ENCODE measurements at regions not wholly inside any gene's neighbourhood (a gene's known extent, or its start where the extent isn't known, plus 50 kb on each side); places are given as distances from the start of the nearest gene placed in this dataset.
"Not testable (repeated sequence)": the region's sequence is repeated elsewhere in the genome, so short reads cannot be mapped to it uniquely, and the experiment has no call there.

- H3K36me3 ChIP-seq (ENCODE audit: insufficient read depth, low read length); H3K79me2 ChIP-seq (ENCODE audit: control insufficient read depth, insufficient read depth, low read length, unreplicated experiment); H3K4me3 ChIP-seq (ENCODE audit: low read depth, low read length); H3K4me1 ChIP-seq (ENCODE audit: control insufficient read depth, insufficient read depth, low read length, unreplicated experiment); H3K27me3 ChIP-seq (ENCODE audit: insufficient read depth, low read length); H2AFZ ChIP-seq (ENCODE audit: low read length, unreplicated experiment); H3K27ac ChIP-seq (ENCODE audit: low read depth, low read length): not testable (repeated sequence)
Observed at GRCh38 chr2:226291281-226291680, 508.3 kb downstream of the IRS1 start.

GRCh38 chr2:226286916-226287315, 512.7 kb downstream of the IRS1 start:
- no peaks in the 10 kb centered on the region for H3K79me2 ChIP-seq (ENCODE audit: control insufficient read depth, insufficient read depth, low read length, unreplicated experiment)
- H3K4me3 ChIP-seq (ENCODE audit: low read depth, low read length), result no peak overlapping the region
- no peak overlapping the region for H3K27ac ChIP-seq (ENCODE audit: low read depth, low read length)
- H3K36me3 ChIP-seq (ENCODE audit: insufficient read depth, low read length), result no peaks in the 10 kb centered on the region
- H3K4me1 ChIP-seq (ENCODE audit: control insufficient read depth, insufficient read depth, low read length, unreplicated experiment), result no peaks in the 10 kb centered on the region
- H3K27me3 ChIP-seq (ENCODE audit: insufficient read depth, low read length), result no peaks in the 10 kb centered on the region
- H2AFZ ChIP-seq (ENCODE audit: low read length, unreplicated experiment), result no peak overlapping the region

- H3K4me3 ChIP-seq (ENCODE audit: low read depth, low read length), result no peak overlapping the region
- no peak overlapping the region for H3K27ac ChIP-seq (ENCODE audit: low read depth, low read length)
- no peaks in the 10 kb centered on the region for H3K36me3 ChIP-seq (ENCODE audit: insufficient read depth, low read length)
- H2AFZ ChIP-seq (ENCODE audit: low read length, unreplicated experiment), result no peak overlapping the region
- no peaks in the 10 kb centered on the region for H3K4me1 ChIP-seq (ENCODE audit: control insufficient read depth, insufficient read depth, low read length, unreplicated experiment)
- H3K79me2 ChIP-seq (ENCODE audit: control insufficient read depth, insufficient read depth, low read length, unreplicated experiment), result no peaks in the 10 kb centered on the region
- H3K27me3 ChIP-seq (ENCODE audit: insufficient read depth, low read length), result no peaks in the 10 kb centered on the region
Observed at GRCh38 chr2:226283796-226284195, 515.8 kb downstream of the IRS1 start.

- Histone ChIP-seq H3K27me3 (ENCODE audit: insufficient read depth, low read length) (no peaks in the 10 kb centered on the region), H3K4me1 (ENCODE audit: control insufficient read depth, insufficient read depth, low read length, unreplicated experiment) (no peaks in the 10 kb centered on the region), H3K4me3 (ENCODE audit: low read depth, low read length) (no peak overlapping the region), H3K79me2 (ENCODE audit: control insufficient read depth, insufficient read depth, low read length, unreplicated experiment) (no peaks in the 10 kb centered on the region), H3K36me3 (ENCODE audit: insufficient read depth, low read length) (no peaks in the 10 kb centered on the region), H3K27ac (ENCODE audit: low read depth, low read length) (no peak overlapping the region), H2AFZ (ENCODE audit: low read length, unreplicated experiment) (no peak overlapping the region)
Observed at GRCh38 chr2:226282151-226282550, 517.5 kb downstream of the IRS1 start.

DNA sequence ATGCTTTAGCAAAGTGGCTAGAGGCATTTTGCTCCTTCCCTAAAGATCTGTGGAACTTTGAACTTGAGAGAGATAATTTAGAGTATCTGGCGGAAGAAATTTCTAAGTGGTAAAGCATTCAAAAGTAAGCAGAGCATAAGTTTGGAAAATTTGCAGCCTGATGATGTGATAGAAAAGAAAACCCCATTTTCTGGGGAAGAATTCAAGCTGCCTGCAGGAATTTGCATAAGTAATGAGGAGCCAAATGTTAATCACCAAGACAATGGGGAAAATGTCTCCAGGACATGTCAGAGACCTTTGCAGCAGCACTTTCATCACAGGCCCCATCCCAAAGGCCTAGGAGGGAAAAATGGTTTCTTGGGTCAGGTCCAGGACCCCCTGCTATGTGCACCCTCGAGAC, 519.5 kb downstream of the IRS1 start:
- not testable (repeated sequence) for H3K27me3 ChIP-seq (ENCODE audit: insufficient read depth, low read length); H3K27ac ChIP-seq (ENCODE audit: low read depth, low read length); H3K79me2 ChIP-seq (ENCODE audit: control insufficient read depth, insufficient read depth, low read length, unreplicated experiment); H3K4me3 ChIP-seq (ENCODE audit: low read depth, low read length); H2AFZ ChIP-seq (ENCODE audit: low read length, unreplicated experiment); H3K4me1 ChIP-seq (ENCODE audit: control insufficient read depth, insufficient read depth, low read length, unreplicated experiment); H3K36me3 ChIP-seq (ENCODE audit: insufficient read depth, low read length)

DNA sequence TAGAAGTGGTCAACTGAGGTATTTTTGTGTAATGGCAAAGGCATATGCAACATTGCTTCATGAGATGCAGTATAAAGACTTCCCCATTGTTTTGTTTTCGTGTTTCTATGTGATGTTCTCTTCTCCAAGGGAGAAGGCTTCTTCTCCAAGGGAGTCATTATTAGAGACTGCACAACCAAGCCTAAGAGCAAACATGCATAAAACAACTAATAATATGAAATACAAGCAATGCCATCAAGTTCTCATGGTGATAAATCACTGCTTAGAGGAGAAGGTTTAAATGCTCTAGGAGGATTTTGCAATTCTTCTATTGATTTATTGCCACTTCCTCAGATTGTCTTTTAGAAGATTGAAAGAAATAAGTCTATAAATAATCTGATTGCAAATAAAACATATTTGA, 524.4 kb downstream of the IRS1 start:
- no peak overlapping the region for H3K27ac ChIP-seq (ENCODE audit: low read depth, low read length)
- no peak overlapping the region for H3K4me3 ChIP-seq (ENCODE audit: low read depth, low read length)
- no peak overlapping the region for H2AFZ ChIP-seq (ENCODE audit: low read length, unreplicated experiment)
- no peaks in the 10 kb centered on the region for H3K36me3 ChIP-seq (ENCODE audit: insufficient read depth, low read length)
- no peaks in the 10 kb centered on the region for H3K79me2 ChIP-seq (ENCODE audit: control insufficient read depth, insufficient read depth, low read length, unreplicated experiment)
- H3K27me3 ChIP-seq (ENCODE audit: insufficient read depth, low read length), result no peaks in the 10 kb centered on the region
- H3K4me1 ChIP-seq (ENCODE audit: control insufficient read depth, insufficient read depth, low read length, unreplicated experiment), result no peaks in the 10 kb centered on the region

- H3K4me1 ChIP-seq (ENCODE audit: control insufficient read depth, insufficient read depth, low read length, unreplicated experiment), result no peaks in the 10 kb centered on the region
Observed at GRCh38 chr2:226274143-226274542, 525.5 kb downstream of the IRS1 start.

DNA sequence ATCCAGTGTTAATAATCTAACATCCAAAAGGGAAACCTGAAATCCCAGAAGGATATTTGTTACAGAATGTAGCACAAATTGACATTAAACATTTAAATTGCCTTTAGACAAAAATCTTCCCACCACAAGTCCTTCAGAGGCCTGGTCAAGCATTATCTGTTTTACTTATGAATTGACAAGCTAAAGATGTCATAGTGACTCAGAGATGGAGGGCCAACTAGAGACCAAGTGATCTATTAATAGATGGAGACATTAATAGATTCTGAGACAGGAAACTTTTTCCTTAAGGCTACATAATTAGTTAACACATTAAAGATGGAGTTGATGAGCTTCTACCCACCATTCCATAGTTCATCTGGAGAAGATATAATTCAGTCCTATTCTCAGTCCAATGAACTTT, 526.2 kb downstream of the IRS1 start:
- no peaks in the 10 kb centered on the region for H3K27me3 ChIP-seq (ENCODE audit: insufficient read depth, low read length)
- no peak overlapping the region for H2AFZ ChIP-seq (ENCODE audit: low read length, unreplicated experiment)

More at GRCh38 chr2:226274143-226274542, 525.5 kb downstream of the IRS1 start:
- Histone ChIP-seq H2AFZ (ENCODE audit: low read length, unreplicated experiment) (no peak overlapping the region), H3K4me3 (ENCODE audit: low read depth, low read length) (no peak overlapping the region), H3K27ac (ENCODE audit: low read depth, low read length) (no peak overlapping the region), H3K27me3 (ENCODE audit: insufficient read depth, low read length) (no peaks in the 10 kb centered on the region), H3K36me3 (ENCODE audit: insufficient read depth, low read length) (no peaks in the 10 kb centered on the region), H3K79me2 (ENCODE audit: control insufficient read depth, insufficient read depth, low read length, unreplicated experiment) (no peaks in the 10 kb centered on the region)

DNA sequence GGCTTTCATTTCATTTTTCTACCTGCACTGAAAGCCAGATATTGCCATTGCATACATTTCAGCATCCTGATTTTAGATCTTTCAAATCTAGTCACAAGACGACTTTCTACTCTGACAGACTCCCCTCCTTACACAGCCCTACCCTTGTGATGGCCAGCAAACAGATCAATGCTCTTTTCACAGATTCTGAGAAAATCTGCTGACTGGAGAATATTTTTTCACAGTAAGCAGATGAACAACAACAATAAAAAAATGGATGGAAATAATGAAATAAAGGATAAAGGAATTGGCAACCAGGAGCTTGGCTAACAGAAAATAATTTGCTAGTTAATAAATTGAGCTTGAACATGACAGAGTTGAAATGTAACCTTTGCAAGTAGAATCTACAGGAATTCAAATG, 527.2 kb downstream of the IRS1 start:
- no peaks in the 10 kb centered on the region for H3K79me2 ChIP-seq (ENCODE audit: control insufficient read depth, insufficient read depth, low read length, unreplicated experiment)
- H3K4me3 ChIP-seq (ENCODE audit: low read depth, low read length), result no peak overlapping the region
- H3K4me1 ChIP-seq (ENCODE audit: control insufficient read depth, insufficient read depth, low read length, unreplicated experiment), result no peaks in the 10 kb centered on the region
- H2AFZ ChIP-seq (ENCODE audit: low read length, unreplicated experiment), result no peak overlapping the region
- H3K27ac ChIP-seq (ENCODE audit: low read depth, low read length), result no peak overlapping the region
- H3K36me3 ChIP-seq (ENCODE audit: insufficient read depth, low read length), result no peaks in the 10 kb centered on the region
- H3K27me3 ChIP-seq (ENCODE audit: insufficient read depth, low read length), result no peaks in the 10 kb centered on the region

More for the DNA sequence above, 526.2 kb downstream of the IRS1 start:
- no peak overlapping the region for H3K27ac ChIP-seq (ENCODE audit: low read depth, low read length)
- no peaks in the 10 kb centered on the region for H3K79me2 ChIP-seq (ENCODE audit: control insufficient read depth, insufficient read depth, low read length, unreplicated experiment)
- H3K36me3 ChIP-seq (ENCODE audit: insufficient read depth, low read length), result no peaks in the 10 kb centered on the region
- H3K4me1 ChIP-seq (ENCODE audit: control insufficient read depth, insufficient read depth, low read length, unreplicated experiment), result no peaks in the 10 kb centered on the region
- H3K4me3 ChIP-seq (ENCODE audit: low read depth, low read length), result no peak overlapping the region

DNA sequence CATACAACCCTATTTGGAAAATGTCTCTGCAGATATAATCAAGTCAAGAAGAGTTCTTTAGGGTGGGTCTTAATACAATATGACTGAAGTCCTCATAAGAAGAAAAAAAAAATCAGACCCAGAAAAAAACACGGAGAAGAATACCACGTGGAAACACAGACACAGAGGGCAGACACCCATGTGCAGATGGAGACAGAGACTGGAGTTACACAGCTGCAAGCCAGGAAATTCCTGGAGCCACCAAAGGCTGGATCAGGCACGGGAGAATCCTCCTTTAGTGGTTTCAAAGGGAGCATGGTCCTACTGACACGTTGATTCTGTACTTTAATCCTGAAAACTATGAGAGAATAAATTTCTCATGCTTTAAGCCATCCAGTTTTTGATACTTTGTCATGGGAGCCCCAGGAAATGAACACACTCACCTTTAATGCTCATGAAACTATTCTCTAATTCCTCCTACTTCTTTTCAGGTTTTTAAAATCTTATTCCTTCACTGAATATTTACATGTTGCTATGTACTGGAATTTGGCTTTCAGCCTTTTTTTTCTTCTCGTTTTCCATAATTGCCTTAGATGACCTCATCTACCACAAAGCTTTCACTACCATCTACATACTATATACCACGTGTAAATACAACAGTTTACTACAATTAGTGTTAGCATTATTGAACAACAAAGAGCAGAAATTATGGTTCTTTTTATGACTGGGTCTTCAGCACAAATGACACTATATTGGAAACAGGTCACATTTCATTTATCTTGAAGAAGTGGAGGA, 529.1 kb downstream of the IRS1 start:
- H3K4me1 ChIP-seq (ENCODE audit: control insufficient read depth, insufficient read depth, low read length, unreplicated experiment), result no peaks in the 10 kb centered on the region
- no peak overlapping the region for H2AFZ ChIP-seq (ENCODE audit: low read length, unreplicated experiment)
- no peaks in the 10 kb centered on the region for H3K79me2 ChIP-seq (ENCODE audit: control insufficient read depth, insufficient read depth, low read length, unreplicated experiment)
- no peaks in the 10 kb centered on the region for H3K36me3 ChIP-seq (ENCODE audit: insufficient read depth, low read length)
- H3K4me3 ChIP-seq (ENCODE audit: low read depth, low read length), result no peak overlapping the region
- no peaks in the 10 kb centered on the region for H3K27me3 ChIP-seq (ENCODE audit: insufficient read depth, low read length)
- H3K27ac ChIP-seq (ENCODE audit: low read depth, low read length), result no peak overlapping the region

- Histone ChIP-seq H3K27me3 (ENCODE audit: insufficient read depth, low read length) (no peaks in the 10 kb centered on the region), H2AFZ (ENCODE audit: low read length, unreplicated experiment) (no peak overlapping the region), H3K4me3 (ENCODE audit: low read depth, low read length) (no peak overlapping the region), H3K27ac (ENCODE audit: low read depth, low read length) (no peak overlapping the region), H3K79me2 (ENCODE audit: control insufficient read depth, insufficient read depth, low read length, unreplicated experiment) (no peaks in the 10 kb centered on the region), H3K36me3 (ENCODE audit: insufficient read depth, low read length) (no peaks in the 10 kb centered on the region), H3K4me1 (ENCODE audit: control insufficient read depth, insufficient read depth, low read length, unreplicated experiment) (no peaks in the 10 kb centered on the region)
Observed at GRCh38 chr2:226267516-226268289, 531.9 kb downstream of the IRS1 start.
